BE2C (cell line): ENCODE measurements at regions not wholly inside any gene's neighbourhood (a gene's known extent, or its start where the extent isn't known, plus 50 kb on each side); places are given as distances from the start of the nearest gene placed in this dataset.

Source experiments
- DNase-seq: peaks from one replicate; pipeline ENCODE4 v3.0.0-alpha.2; 2020
- H3K27me3 ChIP-seq: fragments of 250-450 bp; sonication (Bioruptor Pico); 2 replicates; pipeline ENCODE4 v1.5.1; 2020; ENCODE audit warnings: mild to moderate bottlenecking
- H3K36me3 ChIP-seq: fragments of 250-450 bp; sonication (Bioruptor Pico); 2 replicates; pipeline ENCODE4 v1.5.1; 2020; ENCODE audit warnings: mild to moderate bottlenecking
- H3K4me1 ChIP-seq: fragments of 250-450 bp; sonication (Bioruptor Pico); 2 replicates; pipeline ENCODE4 v1.5.1; 2020
- H3K4me3 ChIP-seq: 2 replicates; pipeline ENCODE4 v1.5.1; 2011; ENCODE audit warnings: low read depth, low read length
- H3K9me3 ChIP-seq: fragments of 250-450 bp; sonication (Bioruptor Pico); 2 replicates; pipeline ENCODE4 v1.5.1; 2020
- CTCF ChIP-seq: IDR thresholded peaks from 2 replicates; pipeline ENCODE4 v1.5.1; 2012; ENCODE audit warnings: mild to moderate bottlenecking, low read depth, low read length

DNA sequence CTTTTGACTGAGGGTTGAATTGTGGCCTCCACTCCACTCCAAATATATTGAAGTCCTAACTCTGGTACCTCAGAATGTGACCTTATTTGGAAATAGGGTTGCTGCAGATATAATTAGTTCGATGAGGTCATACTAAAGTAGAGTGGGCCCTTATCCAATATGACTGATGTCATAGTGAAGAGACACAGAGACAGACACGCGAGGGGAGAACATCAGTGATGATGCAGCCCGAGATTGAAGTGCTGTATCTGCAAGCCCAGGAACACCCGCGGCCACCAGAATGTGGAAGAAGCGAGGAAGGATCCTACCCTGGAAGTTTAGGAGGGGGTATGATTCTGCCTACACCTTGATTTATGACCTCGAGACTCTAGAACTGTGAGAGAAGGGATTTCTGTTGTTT, 279.0 kb downstream of the ANKRD50 start:
- no peaks in the 10 kb centered on the region for H3K36me3 ChIP-seq
- H3K4me1 ChIP-seq = no peaks in the 10 kb centered on the region; the same call in 1 of the 2 replicates
- no peak for TF ChIP-seq CTCF
- DNase-seq = no peak
- no peak overlapping the region for H3K4me3 ChIP-seq
- no peaks in the 10 kb centered on the region for H3K9me3 ChIP-seq
- no peaks in the 10 kb centered on the region for H3K27me3 ChIP-seq

GRCh38 chr4:124435274-124435950, 277.1 kb downstream of the ANKRD50 start:
- no peaks in the 10 kb centered on the region for H3K9me3 ChIP-seq
- H3K4me1 ChIP-seq = no peaks in the 10 kb centered on the region; the same call in 1 of the 2 replicates
- no peaks in the 10 kb centered on the region for H3K36me3 ChIP-seq
- TF ChIP-seq CTCF = no peak
- H3K27me3 ChIP-seq = no peaks in the 10 kb centered on the region
- no peak overlapping the region for H3K4me3 ChIP-seq
- DNase-seq = no peak

DNA sequence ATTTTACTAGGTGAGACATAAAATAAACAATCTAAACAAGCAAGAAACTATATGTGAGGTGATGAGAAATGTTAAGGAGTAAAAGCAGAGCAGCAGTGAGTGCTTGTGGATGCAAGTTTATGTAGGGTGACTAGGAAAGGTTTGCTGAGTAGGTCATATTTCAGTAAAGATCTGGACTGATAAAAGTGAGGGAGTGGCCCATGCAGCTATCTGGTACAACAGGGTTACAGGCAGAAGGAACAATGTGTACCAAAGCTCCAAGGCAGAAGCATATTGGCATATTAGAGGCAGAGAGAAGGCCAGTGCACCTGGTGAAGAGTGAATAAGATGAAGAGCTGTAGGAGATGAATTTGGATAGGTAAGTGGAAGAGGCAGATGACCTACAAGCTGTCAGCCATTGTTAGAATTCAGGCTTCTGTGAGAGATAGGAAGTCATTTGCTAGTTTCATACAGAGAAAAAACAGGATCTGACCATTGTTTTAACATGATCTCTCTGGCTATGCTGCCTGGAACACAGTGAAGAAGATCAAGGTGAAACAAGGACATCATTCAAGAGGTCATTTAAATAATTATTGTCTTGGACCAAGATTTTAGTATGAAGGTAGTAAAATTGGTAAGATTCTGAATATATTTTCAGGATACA, 274.6 kb downstream of the ANKRD50 start:
- H3K4me1 ChIP-seq = no peaks in the 10 kb centered on the region; the same call in 1 of the 2 replicates
- no peak for DNase-seq
- no peak for TF ChIP-seq CTCF
- H3K9me3 ChIP-seq = no peaks in the 10 kb centered on the region
- H3K27me3 ChIP-seq = no peaks in the 10 kb centered on the region
- no peak overlapping the region for H3K4me3 ChIP-seq
- H3K36me3 ChIP-seq = no peaks in the 10 kb centered on the region

DNA sequence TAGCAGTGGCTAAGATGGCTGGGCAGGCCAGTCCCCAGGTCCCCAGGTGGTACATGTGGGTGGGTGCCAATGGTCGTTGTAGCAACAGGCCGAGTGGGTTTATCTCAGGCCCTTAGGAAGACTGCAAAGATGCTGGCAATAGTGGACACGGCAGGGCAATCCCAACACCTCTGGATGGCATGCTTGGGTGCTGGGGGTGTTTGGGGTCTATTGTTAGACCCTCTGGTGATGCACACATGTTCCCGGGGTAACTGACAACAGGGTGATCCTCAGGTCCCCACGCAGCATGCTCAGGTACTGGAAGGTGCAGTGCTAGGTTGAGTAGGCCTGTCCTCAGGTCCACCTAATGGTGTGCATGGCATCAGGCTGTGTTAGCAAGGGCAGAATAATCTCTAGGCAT, 267.5 kb downstream of the ANKRD50 start:
- no peak for TF ChIP-seq CTCF
- no peak for DNase-seq
- Histone ChIP-seq H3K4me3 (no peak overlapping the region), H3K9me3 (no peaks in the 10 kb centered on the region), H3K36me3 (no peaks in the 10 kb centered on the region), H3K27me3 (no peaks in the 10 kb centered on the region), H3K4me1 (no peaks in the 10 kb centered on the region)

DNA sequence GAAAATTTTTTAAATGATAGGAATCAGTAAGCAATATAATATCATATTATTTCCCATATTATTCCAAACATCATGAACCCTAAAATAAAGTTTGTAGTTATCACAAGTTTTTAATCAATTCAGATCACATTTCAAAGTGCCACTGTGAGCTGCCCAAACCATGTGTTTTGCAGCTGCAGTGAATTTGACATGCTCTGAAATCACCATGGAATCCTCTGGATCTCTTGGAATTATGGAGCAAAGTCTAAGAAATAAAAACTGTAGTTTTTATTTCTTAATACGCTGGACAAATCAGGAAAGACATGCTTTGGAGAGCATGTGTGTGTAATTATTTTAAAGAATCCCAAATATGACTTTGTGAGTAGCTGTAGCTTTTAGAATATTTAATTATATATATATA, 262.7 kb downstream of the ANKRD50 start:
- Histone ChIP-seq H3K4me3 (no peak overlapping the region), H3K4me1 (no peaks in the 10 kb centered on the region), H3K9me3 (no peaks in the 10 kb centered on the region), H3K27me3 (no peaks in the 10 kb centered on the region), H3K36me3 (no peaks in the 10 kb centered on the region)
- TF ChIP-seq CTCF = no peak
- no peak for DNase-seq

- no peaks in the 10 kb centered on the region for H3K4me1 ChIP-seq
- no peaks in the 10 kb centered on the region for H3K9me3 ChIP-seq
- no peak for TF ChIP-seq CTCF
- H3K27me3 ChIP-seq = no peaks in the 10 kb centered on the region
- DNase-seq = no peak
- no peak overlapping the region for H3K4me3 ChIP-seq
- no peaks in the 10 kb centered on the region for H3K36me3 ChIP-seq
Observed at GRCh38 chr4:124450851-124451250, 261.7 kb downstream of the ANKRD50 start.
